T-helper 2 cell treated with Interferon-gamma antibody and Interleukin-4, amounts not matched to agents 5 μg/mL and 100 μg/mL, for 36 hours (primary cell): ENCODE measurements at regions not wholly inside any gene's neighbourhood (a gene's known extent, or its start where the extent isn't known, plus 50 kb on each side); places are given as distances from the start of the nearest gene placed in this dataset.
"Not testable (repeated sequence)": the region's sequence is repeated elsewhere in the genome, so short reads cannot be mapped to it uniquely, and the experiment has no call there.

Experiments
- DNase-seq: peaks from one replicate; pipeline ENCODE4 v3.0.0; 2021; ENCODE audit warnings: low spot score
- H3K27ac Mint-ChIP-seq: one replicate; pipeline ENCODE4 v1.8.0; 2021; ENCODE audit warnings: mild to moderate bottlenecking, mixed read lengths
- H3K27me3 Mint-ChIP-seq: one replicate; pipeline ENCODE4 v1.8.0; 2021; ENCODE audit warnings: low read depth, mixed read lengths
- H3K36me3 Mint-ChIP-seq: one replicate; pipeline ENCODE4 v1.8.0; 2021; ENCODE audit warnings: low read depth, mixed read lengths
- H3K4me1 Mint-ChIP-seq: one replicate; pipeline ENCODE4 v1.8.0; 2021; ENCODE audit warnings: low read depth, mixed read lengths
- H3K4me3 Mint-ChIP-seq: one replicate; pipeline ENCODE4 v1.8.0; 2022; ENCODE audit warnings: mild to moderate bottlenecking, moderate library complexity, mixed read lengths
- H3K9me3 Mint-ChIP-seq: one replicate; pipeline ENCODE4 v1.8.0; 2021; ENCODE audit warnings: mixed read lengths

DNA sequence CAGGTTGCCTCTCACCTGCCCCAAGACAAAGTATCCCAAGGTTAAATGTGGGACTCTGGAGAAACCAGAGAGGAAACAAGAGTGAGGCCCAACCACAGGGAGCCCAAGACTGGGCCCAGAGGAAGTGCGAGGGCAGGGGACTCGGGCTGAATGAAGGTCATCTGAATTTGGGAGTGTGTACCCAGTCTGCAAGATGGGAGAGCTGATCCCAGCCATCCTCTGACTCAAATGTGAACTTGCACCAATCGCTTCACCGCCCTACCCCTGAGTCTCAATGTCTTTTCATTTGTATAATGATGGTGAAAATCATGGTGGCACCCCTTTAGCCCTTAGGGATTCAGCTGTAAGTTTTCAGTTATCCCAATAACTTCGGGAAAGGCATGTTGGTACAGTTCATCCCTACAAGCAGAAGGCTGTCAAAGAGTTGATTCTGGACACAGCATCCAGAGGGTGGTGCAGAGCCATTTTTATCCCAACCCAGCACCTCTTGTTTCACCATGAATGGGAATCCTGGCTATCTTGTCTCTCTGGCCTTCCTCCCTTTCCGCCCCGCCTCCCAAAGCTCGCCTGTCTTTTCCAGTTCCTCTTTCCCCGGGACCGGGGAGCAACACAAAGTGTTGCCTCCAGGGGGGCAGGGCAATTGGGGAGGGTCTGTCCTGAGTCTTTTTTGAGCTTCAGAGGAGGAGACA, 123.4 kb downstream of the NUFIP1 start:
- Mint-ChIP-seq H3K27ac (no peak overlapping the region), H3K27me3 (peaks cover 2% of the 10 kb centered on the region), H3K4me3 (no peak overlapping the region), H3K9me3 (no peaks in the 10 kb centered on the region), H3K36me3 (no peaks in the 10 kb centered on the region), H3K4me1 (peaks cover 2% of the 10 kb centered on the region)
- DNase-seq, result no peak

DNA sequence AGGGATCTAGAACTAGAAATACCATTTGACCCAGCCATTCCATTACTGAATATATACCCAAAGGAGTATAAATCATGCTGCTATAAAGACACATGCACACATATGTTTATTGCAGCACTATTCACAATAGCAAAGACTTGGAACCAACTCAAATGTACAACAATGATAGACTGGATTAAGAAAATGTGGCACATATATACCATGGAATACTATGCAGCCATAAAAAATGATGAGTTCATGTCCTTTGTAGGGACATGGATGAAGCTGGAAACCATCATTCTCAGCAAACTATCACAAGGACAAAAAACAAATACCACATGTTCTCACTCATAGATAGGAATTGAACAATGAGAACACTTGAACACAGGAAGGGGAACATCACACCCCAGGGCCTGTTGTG, 125.6 kb downstream of the NUFIP1 start:
- not testable (repeated sequence) for H3K4me3 Mint-ChIP-seq, H3K36me3 Mint-ChIP-seq, H3K9me3 Mint-ChIP-seq, DNase-seq, H3K27me3 Mint-ChIP-seq, H3K27ac Mint-ChIP-seq, H3K4me1 Mint-ChIP-seq

DNA sequence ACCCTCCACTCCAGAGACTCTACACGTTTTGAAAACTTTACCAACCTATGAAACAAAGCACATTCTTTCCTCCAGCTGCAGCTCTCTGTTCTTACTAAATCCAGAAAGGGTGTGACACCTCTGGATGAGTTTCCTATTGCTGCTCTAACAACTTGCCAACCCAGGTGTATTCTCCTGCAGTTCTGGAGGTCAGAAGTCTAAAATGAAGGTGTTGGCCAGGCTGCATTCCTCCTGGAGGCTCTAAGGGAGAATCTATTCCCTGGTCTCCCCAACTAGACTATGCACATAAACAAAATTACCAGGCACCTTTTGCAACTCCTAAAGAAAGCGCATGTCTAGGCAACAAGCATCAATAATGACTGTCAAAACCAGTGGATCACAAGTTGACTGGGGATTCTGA, 128.8 kb downstream of the NUFIP1 start:
- Mint-ChIP-seq H3K9me3 (no peaks in the 10 kb centered on the region), H3K27me3 (peaks cover 2% of the 10 kb centered on the region), H3K4me1 (no peaks in the 10 kb centered on the region), H3K36me3 (no peaks in the 10 kb centered on the region), H3K4me3 (no peak overlapping the region), H3K27ac (no peak overlapping the region)
- DNase-seq, result no peak

DNA sequence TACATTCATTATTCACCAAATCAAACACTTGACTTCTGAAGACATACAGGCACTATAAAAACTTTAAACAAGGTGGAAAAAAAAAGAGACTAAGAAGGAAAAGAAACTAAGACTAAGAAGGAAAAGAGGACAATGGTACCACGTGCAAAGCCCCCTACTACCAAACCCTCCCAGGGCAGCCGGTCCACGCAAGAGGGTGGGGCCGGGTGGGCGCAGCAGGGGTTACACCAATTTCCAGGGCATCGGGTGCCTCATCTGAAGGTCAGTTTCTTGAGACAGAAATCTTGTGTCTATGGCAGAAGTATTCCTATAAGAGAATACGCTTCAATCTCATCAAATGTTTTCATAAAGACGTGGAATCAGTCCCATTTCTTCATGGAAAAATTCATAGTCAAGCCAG, 131.5 kb downstream of the NUFIP1 start:
- no peaks in the 10 kb centered on the region for H3K9me3 Mint-ChIP-seq
- H3K4me3 Mint-ChIP-seq, result no peak overlapping the region
- H3K27me3 Mint-ChIP-seq, result peaks cover 9% of the 10 kb centered on the region
- no peaks in the 10 kb centered on the region for H3K4me1 Mint-ChIP-seq
- no peaks in the 10 kb centered on the region for H3K36me3 Mint-ChIP-seq
- no peak for DNase-seq
- no peak overlapping the region for H3K27ac Mint-ChIP-seq

DNA sequence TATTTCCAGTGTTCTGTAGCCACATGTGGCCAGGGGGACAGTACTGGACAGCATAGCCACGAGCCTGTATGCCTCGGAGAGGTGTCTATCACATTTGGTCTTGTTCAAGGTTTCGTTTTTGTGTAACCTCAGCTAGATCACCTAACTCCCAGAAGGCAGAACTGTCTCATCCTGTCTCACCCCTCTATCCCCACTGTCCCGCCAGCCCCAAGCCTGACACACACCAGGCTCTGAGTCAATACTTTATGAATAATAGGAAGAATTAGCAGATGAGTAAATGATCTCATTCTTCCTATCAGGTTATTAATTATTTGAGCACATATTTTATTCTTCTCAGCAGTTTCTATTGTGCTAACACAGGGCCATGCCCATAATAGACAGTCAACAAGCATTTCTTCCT, 132.2 kb downstream of the NUFIP1 start:
- Mint-ChIP-seq H3K36me3 (no peaks in the 10 kb centered on the region), H3K4me1 (no peaks in the 10 kb centered on the region), H3K27me3 (peaks cover 9% of the 10 kb centered on the region), H3K4me3 (no peak overlapping the region), H3K27ac (no peak overlapping the region), H3K9me3 (no peaks in the 10 kb centered on the region)
- DNase-seq, result no peak

DNA sequence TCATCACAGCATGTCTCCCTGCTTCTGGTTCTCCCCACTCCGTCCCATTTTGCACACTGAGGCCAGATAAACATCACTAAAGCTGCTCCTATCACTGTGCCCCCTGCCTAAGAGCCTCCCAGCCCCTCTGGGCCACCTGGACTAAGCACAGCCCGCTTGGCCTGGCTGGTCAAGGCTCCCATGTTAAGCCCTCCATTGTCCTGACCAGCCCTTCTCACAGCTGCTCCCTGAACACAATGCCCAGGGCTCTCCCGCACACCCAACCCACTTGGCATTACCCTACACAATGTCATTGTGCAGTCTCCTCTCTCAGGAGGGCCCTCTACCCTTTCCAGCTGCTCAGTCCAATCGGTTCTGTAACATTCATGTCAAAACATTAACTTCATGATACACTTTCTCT, 133.4 kb downstream of the NUFIP1 start:
- H3K27me3 Mint-ChIP-seq, result peaks cover 12% of the 10 kb centered on the region
- no peaks in the 10 kb centered on the region for H3K9me3 Mint-ChIP-seq
- H3K36me3 Mint-ChIP-seq, result no peaks in the 10 kb centered on the region
- no peaks in the 10 kb centered on the region for H3K4me1 Mint-ChIP-seq
- no peak overlapping the region for H3K4me3 Mint-ChIP-seq
- no peak for DNase-seq
- H3K27ac Mint-ChIP-seq, result no peak overlapping the region

DNA sequence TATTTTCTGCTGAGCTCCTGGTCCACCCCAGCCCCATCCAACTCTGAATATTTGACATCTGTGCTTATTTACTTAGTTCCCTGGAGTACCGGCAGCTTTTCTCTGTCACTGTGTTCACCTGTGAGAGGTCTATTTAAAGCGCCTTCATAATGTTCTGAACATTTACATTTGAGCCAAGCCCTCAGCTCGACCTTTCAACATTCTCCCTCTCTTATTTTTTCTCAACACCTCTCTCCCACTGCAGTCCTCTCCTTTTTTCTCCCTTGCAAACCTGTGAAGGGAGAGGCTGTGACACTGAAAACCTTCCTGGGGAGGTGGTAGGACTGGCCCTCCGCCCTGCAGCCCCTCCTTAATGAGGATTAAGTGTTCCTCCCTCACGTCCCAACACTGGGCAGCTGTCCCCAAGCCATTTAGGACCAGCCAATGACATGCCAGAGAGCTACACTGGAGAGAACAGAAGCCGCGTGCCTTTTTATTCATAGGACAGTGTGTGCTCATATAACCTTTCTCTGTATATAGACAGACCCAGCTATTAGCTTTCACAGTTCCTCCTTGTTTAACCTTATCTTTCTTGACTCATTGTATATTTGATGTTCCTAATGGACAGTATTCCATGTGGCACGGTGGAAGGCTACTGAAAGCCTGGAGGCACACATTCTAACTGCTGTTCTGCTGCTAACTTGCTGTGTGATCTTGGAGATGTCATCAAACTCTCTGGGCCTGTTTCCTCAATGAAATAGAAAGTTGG, 134.8 kb downstream of the NUFIP1 start:
- H3K4me1 Mint-ChIP-seq, result no peaks in the 10 kb centered on the region
- no peaks in the 10 kb centered on the region for H3K9me3 Mint-ChIP-seq
- no peak overlapping the region for H3K4me3 Mint-ChIP-seq
- H3K27ac Mint-ChIP-seq, result no peak overlapping the region
- H3K36me3 Mint-ChIP-seq, result no peaks in the 10 kb centered on the region
- H3K27me3 Mint-ChIP-seq, result peaks cover 12% of the 10 kb centered on the region
- DNase-seq, result no peak

DNA sequence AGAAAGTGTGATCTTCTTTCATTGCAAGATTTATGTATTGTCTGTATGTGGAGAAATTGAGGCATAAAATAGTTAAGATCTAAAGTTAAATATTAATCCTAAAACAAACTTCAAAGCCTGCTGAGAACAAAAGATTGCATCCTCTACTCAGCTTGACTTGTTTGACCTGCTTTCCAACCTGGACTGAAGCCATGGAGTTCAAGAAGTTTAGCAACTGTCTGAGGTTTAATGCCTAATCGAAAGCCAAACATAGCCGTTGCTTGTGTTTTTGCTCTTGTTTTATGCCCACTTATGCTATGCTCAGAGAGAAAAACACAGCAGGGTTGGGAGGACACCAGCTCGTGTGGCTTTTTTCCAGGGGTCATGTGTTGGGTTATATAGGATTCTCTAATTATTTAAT, 135.6 kb downstream of the NUFIP1 start:
- Mint-ChIP-seq H3K4me3 (no peak overlapping the region), H3K36me3 (no peaks in the 10 kb centered on the region), H3K4me1 (no peaks in the 10 kb centered on the region), H3K27ac (no peak overlapping the region), H3K27me3 (peaks cover 12% of the 10 kb centered on the region), H3K9me3 (no peaks in the 10 kb centered on the region)
- DNase-seq, result no peak

DNA sequence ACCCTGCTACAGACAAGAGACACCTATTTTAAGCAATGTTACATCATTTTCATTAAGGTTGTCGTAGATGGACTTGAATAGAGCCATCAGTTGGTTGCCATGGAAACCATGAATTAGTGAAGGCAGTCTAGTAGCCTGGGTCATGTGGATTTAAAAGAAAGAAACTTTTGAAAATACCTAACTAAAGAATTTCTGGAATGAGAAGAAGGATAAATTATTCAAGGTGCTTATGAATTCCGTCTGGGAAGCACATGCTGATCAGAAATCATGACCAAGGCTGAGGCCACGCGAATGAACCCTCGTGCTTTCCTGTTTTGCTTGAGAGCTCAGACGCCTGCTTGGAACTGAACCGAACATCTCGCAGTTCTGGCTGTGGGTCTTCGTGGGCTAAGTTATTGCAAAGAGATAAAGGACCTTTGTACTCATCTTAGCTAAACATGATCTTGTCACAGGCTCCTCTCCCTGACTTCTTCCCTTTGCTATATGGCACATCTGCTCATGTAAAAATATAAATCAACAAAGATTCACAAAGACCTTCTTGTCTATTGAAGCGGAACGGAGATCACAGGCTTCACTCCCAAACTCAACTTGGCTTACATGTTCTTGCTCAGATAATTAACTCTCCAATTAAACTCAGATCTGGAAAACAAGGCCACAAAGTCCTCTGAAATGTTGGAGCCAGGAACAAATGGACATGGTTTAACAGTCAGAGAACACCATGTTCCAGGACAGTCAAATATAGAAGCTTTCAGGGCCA, 140.2 kb downstream of the NUFIP1 start:
- DNase-seq, result no peak
- Mint-ChIP-seq H3K27ac (no peak overlapping the region), H3K4me3 (no peak overlapping the region), H3K9me3 (no peaks in the 10 kb centered on the region), H3K36me3 (no peaks in the 10 kb centered on the region), H3K4me1 (no peaks in the 10 kb centered on the region), H3K27me3 (peaks cover 5% of the 10 kb centered on the region)

DNA sequence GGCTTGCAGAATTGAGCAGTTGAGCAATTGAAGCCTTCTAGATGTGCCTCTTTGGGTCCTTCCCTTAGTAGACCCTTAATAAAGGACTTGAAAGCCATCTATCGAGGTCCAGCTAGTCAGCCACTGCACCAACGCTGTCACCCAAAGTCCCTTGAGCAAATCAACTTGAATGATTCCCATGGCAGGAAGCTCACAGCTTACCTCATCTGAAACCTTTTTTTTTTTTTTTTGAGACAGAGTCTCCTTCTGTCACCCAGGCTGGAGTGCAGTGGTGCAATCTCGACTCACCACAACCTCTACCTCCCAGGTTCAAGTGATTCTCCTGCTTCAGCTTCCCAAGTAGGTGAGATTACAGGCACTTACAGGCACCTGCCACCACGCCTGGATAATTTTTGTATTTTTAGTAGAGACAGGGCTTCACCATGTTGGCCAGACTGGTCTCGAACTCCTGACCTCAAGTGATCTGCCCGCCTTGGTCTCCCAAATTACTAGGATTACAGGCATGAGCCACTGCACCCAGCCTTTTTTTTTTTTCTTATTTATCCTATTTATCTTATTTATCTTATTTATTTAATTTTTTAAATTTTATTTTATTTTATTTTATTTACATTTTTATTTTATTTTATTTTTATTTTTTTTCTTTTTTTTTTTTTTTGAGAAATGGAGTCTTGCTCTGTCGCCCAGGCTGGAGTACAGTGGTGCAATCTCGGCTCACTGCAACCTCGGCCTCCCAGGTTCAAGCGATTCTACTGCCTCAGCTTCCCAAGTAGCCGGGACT, 143.8 kb downstream of the NUFIP1 start:
- not testable (repeated sequence) for H3K36me3 Mint-ChIP-seq, H3K4me1 Mint-ChIP-seq, DNase-seq, H3K27me3 Mint-ChIP-seq, H3K27ac Mint-ChIP-seq, H3K9me3 Mint-ChIP-seq, H3K4me3 Mint-ChIP-seq

DNA sequence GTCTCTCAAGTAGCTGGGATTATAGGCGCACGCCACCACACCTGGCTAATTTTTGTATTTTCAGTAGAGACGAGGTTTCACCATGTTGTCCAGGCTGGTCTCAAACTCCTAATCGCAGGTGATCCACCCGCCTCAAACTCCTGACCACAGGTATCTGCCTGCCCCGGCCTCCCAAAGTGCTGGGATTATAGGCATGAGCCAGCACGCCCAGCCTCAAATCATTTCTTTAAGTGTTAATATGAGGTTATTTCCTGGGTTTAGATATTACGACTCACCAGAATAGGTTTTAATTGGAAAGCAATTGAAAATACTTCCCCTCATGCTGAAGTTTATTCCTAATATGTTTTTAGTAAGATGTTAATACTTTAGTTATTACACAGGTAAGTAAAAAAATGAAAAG, 144.5 kb downstream of the NUFIP1 start:
- Mint-ChIP-seq H3K27me3 (peaks cover 5% of the 10 kb centered on the region), H3K4me1 (peaks cover 1% of the 10 kb centered on the region), H3K9me3 (no peaks in the 10 kb centered on the region), H3K27ac (no peak overlapping the region), H3K36me3 (no peaks in the 10 kb centered on the region), H3K4me3 (no peak overlapping the region)
- DNase-seq, result no peak

DNA sequence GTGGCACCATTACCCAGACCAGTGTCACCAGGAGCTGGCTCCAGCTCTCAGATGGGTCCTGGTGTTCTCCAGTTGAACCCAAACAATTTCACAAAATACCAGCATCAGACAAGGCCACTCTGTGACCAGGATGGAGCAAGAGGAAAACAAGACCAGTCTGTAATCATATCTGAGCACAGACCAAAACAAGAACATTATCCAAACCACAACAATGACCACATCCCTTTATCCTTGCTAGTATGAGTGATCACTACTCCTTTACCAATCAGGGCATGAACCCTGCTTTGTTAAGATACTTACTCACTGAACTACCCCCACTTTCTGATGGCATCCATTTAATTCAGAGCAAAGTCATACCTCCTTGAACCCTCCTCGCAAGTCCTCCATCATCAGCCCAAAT, 145.9 kb downstream of the NUFIP1 start:
- Mint-ChIP-seq H3K9me3 (no peaks in the 10 kb centered on the region), H3K4me1 (peaks cover 1% of the 10 kb centered on the region), H3K4me3 (no peak overlapping the region), H3K36me3 (no peaks in the 10 kb centered on the region), H3K27me3 (peaks cover 5% of the 10 kb centered on the region), H3K27ac (no peak overlapping the region)
- no peak for DNase-seq

DNA sequence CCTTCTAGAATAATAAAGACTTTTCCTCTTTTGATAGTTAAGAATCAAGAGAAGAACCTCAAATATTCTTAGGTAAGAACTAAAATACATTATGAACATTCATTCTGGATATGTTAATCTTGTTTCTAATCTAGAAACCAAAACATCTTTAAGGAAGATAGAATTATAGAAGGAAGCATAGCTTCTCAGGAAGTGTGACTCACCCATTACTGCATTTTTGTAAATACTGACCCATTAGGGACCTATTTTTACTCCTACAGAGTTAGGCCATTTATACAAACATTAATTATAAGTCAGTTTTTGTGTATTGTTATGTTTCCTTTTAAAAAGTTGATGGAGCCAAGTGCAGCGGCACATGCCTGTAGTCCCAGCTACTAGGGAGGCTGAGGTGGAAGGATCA, 147.1 kb downstream of the NUFIP1 start:
- Mint-ChIP-seq H3K4me1 (peaks cover 1% of the 10 kb centered on the region), H3K9me3 (no peaks in the 10 kb centered on the region), H3K27me3 (peaks cover 3% of the 10 kb centered on the region), H3K4me3 (no peak overlapping the region), H3K36me3 (no peaks in the 10 kb centered on the region), H3K27ac (no peak overlapping the region)
- DNase-seq, result no peak

DNA sequence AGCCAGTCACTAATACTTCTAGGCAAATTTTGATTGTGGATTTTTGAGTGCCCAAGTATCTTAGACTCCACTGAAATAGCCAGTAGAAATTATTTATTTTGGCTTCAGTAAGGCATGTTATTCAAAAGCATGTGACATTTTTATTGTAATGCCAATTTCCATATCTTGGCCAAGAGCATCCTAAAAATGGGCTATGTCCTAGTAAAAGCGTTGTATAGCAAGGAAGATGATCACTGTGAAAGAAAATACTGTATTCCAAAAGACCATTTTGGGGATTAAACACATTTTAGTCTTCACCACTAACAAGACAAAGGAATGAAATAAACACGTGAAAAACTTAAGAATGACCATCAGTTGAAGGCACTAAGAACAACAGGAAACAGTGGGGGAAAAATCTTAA, 149.1 kb downstream of the NUFIP1 start:
- Mint-ChIP-seq H3K4me1 (peaks cover 1% of the 10 kb centered on the region), H3K4me3 (no peak overlapping the region), H3K9me3 (no peaks in the 10 kb centered on the region), H3K27ac (no peak overlapping the region), H3K27me3 (peaks cover 3% of the 10 kb centered on the region), H3K36me3 (no peaks in the 10 kb centered on the region)
- no peak for DNase-seq
